ENCODE measurements at regions not wholly inside any gene's neighbourhood (a gene's known extent, or its start where the extent isn't known, plus 50 kb on each side); places are given as distances from the start of the nearest gene placed in this dataset.

DNA sequence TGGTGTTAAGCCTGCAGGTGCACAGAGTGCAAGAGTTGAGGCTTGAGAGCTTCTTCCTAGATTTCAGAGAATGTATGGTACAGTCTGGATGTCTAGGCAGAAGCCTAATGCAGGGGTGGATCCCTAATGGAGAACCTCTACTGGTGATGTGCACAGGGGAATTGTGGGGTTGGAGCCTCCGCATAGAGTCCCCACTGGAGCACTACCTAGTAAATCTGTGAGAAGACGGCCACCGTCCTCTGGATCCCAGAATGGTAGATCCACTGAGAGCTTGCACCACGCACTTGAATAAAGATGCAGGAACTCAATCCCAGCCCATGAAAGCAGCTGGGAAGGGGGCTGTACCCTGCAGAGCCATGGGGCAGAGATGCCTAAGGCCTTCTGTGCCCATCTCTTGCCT lies 699.4 kb upstream of the FAM174A start:
- Histone ChIP-seq H3K27me3 (ENCODE audit: control insufficient read depth, insufficient read depth, low read length) (no peaks in the 10 kb centered on the region), H3K27ac (ENCODE audit: low read length) (no peak overlapping the region), H3K9me3 (ENCODE audit: control insufficient read depth, insufficient read depth, low read length) (no peaks in the 10 kb centered on the region), H3K36me3 (ENCODE audit: control insufficient read depth, insufficient read depth, low read length) (no peaks in the 10 kb centered on the region), H3K4me1 (ENCODE audit: control insufficient read depth, insufficient read depth, low read length) (no peaks in the 10 kb centered on the region), H3K4me3 (ENCODE audit: low read length) (no peak overlapping the region)
- DNase-seq (ENCODE audit: low read depth, low spot score), result no peak
- no CpG with 5 or more reads among the region's 4 CpGs for WGBS (ENCODE audit: insufficient coverage, insufficient read length)

DNA sequence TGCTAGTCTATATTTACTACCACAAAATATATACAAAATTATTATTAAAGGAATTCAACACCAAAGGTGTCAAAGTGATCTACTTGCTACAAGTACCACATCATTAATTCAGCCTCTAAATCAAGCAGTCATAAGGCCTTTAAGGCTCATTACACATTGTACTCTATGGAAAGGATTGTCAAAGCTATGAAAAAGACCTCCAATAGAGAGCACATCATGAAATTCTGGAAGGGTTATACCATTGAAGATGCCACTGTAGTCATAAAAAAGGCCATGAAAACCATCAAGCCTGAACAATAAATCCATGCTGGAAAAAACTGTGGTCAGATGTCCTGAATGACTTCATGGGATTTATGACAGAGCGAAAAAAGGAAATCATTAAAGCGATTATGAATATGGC lies 708.0 kb upstream of the FAM174A start:
- no peaks in the 10 kb centered on the region for H3K36me3 ChIP-seq (ENCODE audit: control insufficient read depth, insufficient read depth, low read length)
- DNase-seq (ENCODE audit: low read depth, low spot score), result no peak

DNA sequence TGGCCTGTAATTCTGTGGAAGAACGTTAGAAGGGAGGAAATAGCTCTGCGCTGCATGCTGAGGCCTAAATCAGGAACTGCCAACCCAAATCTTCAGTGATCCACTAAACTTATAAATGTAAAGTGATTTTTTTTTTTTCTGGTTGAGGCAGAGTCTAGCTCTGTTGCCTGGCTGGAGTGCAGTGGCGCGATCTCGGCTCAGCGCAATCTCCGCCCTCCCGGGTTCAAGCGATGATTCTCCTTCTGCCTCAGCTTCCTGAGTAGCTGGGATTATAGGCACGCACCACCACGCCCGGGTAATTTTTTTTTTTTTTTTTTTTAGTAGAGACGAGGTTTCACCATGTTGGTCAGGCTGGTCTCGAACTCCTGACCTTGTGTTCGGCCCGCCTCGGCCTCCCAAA lies 717.4 kb upstream of the FAM174A start:
- Histone ChIP-seq H3K27me3 (ENCODE audit: control insufficient read depth, insufficient read depth, low read length) (no peaks in the 10 kb centered on the region), H3K9me3 (ENCODE audit: control insufficient read depth, insufficient read depth, low read length) (no peaks in the 10 kb centered on the region), H3K4me1 (ENCODE audit: control insufficient read depth, insufficient read depth, low read length) (no peaks in the 10 kb centered on the region), H3K4me3 (ENCODE audit: low read length) (no peak overlapping the region), H3K36me3 (ENCODE audit: control insufficient read depth, insufficient read depth, low read length) (no peaks in the 10 kb centered on the region), H3K27ac (ENCODE audit: low read length) (no peak overlapping the region)
- DNase-seq (ENCODE audit: low read depth, low spot score), result no peak
- no CpG with 5 or more reads among the region's 17 CpGs for whole genome bisulfite sequencing (ENCODE audit: insufficient coverage, insufficient read length)

More for the DNA sequence above, 708.0 kb upstream of the FAM174A start:
- no peaks in the 10 kb centered on the region for H3K27me3 ChIP-seq (ENCODE audit: control insufficient read depth, insufficient read depth, low read length)
- WGBS (ENCODE audit: insufficient coverage, insufficient read length), result no CpG with 5 or more reads among the region's 2 CpGs
- H3K4me3 ChIP-seq (ENCODE audit: low read length), result no peak overlapping the region
- no peaks in the 10 kb centered on the region for H3K4me1 ChIP-seq (ENCODE audit: control insufficient read depth, insufficient read depth, low read length)
- no peaks in the 10 kb centered on the region for H3K9me3 ChIP-seq (ENCODE audit: control insufficient read depth, insufficient read depth, low read length)
- no peak overlapping the region for H3K27ac ChIP-seq (ENCODE audit: low read length)

DNA sequence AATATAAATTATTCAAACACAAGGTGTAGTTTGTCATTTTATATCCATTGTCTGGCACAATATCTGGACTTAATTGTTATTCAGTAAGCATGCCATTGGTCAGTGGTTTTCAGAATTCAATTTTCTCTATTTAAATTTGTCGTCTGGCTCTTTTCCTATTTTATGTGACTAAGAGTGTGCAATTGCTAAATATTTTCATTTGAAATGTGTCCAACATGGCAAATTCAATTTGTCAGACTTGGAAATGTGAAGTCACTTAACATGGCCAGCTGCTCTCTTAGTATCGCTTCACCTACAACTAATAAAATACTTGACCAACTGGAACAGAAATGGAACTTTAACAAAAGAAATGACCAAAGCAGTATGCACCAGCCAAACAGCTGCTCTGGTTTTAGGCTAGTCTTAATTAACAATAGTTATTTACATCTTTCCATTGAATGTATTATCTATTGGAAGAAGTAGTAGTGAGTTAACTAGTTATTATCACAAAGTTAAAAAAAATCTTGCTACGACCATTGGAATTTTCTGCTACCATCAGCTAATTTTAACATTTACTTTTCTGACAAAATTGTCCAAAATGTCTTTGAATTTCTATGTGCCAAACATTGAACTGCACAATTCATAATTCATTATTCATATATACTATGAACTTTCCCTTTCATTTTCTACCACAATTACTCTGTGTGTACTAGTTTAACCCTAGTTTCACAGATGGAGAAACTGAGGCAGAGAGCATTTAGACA lies 720.7 kb upstream of the FAM174A start:
- DNase-seq (ENCODE audit: low read depth, low spot score), result no peak
- WGBS (ENCODE audit: insufficient coverage, insufficient read length), result no CpG with 5 or more reads among the region's 3 CpGs
- Histone ChIP-seq H3K9me3 (ENCODE audit: control insufficient read depth, insufficient read depth, low read length) (no peaks in the 10 kb centered on the region), H3K36me3 (ENCODE audit: control insufficient read depth, insufficient read depth, low read length) (no peaks in the 10 kb centered on the region), H3K4me3 (ENCODE audit: low read length) (no peak overlapping the region), H3K4me1 (ENCODE audit: control insufficient read depth, insufficient read depth, low read length) (no peaks in the 10 kb centered on the region), H3K27ac (ENCODE audit: low read length) (no peak overlapping the region), H3K27me3 (ENCODE audit: control insufficient read depth, insufficient read depth, low read length) (no peaks in the 10 kb centered on the region)

DNA sequence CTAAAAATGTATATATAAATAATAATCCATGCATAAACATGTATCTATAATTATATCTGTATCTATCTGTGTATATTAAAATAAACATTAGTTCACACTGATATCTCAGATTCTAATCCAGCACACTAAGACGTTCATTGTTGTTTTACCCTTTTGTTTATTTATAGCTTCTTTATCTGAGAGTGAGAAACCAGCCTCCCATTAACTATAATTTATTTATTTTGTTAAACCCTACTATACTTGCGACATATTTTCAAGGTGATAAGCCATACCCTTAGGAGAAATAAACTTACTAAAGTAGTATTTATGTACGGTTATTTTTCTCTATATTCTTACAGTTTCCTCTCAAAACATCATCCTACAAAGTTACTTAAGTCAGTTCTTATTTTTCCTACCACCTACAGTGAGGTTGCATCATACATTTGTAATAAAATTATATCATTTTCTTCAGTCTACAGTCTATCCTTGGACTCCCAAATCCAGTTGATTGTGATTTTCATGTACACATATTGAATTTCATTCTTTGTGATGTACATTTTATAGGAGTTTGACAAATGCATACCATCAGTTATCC lies 726.4 kb upstream of the FAM174A start:
- Histone ChIP-seq H3K4me3 (ENCODE audit: low read length) (no peak overlapping the region), H3K27me3 (ENCODE audit: control insufficient read depth, insufficient read depth, low read length) (no peaks in the 10 kb centered on the region), H3K4me1 (ENCODE audit: control insufficient read depth, insufficient read depth, low read length) (no peaks in the 10 kb centered on the region), H3K27ac (ENCODE audit: low read length) (no peak overlapping the region), H3K9me3 (ENCODE audit: control insufficient read depth, insufficient read depth, low read length) (no peaks in the 10 kb centered on the region), H3K36me3 (ENCODE audit: control insufficient read depth, insufficient read depth, low read length) (no peaks in the 10 kb centered on the region)
- no CpG with 5 or more reads among the region's 3 CpGs for WGBS (ENCODE audit: insufficient coverage, insufficient read length)
- no peak for DNase-seq (ENCODE audit: low read depth, low spot score)

DNA sequence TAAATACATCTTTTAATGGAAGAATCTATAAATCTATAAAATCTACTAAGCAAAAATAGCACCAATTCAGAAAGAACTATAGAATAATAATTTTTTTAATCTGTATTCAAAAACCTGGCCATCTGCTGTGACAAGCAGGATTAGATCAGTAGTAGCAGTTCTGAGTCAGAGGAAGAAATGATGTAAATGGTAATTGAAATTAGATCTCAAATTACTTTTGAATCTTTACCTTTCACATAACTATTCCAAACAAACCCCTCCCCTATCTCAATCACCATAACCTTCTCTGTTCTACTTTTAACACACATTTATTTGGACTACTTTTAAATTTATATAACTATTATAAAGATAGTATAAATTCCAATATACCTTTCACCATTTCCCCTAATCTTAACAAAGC lies 727.8 kb upstream of the FAM174A start:
- no peaks in the 10 kb centered on the region for H3K9me3 ChIP-seq (ENCODE audit: control insufficient read depth, insufficient read depth, low read length)

GRCh38 chr5:99795031-99795430 lies 740.1 kb upstream of the FAM174A start:
- no peaks in the 10 kb centered on the region for H3K27me3 ChIP-seq (ENCODE audit: control insufficient read depth, insufficient read depth, low read length)
- H3K4me3 ChIP-seq (ENCODE audit: low read length), result no peak overlapping the region
- H3K9me3 ChIP-seq (ENCODE audit: control insufficient read depth, insufficient read depth, low read length), result no peaks in the 10 kb centered on the region
- no peak overlapping the region for H3K27ac ChIP-seq (ENCODE audit: low read length)
- DNase-seq (ENCODE audit: low read depth, low spot score), result no peak
- no CpG with 5 or more reads among the region's 2 CpGs for WGBS (ENCODE audit: insufficient coverage, insufficient read length)
- no peaks in the 10 kb centered on the region for H3K4me1 ChIP-seq (ENCODE audit: control insufficient read depth, insufficient read depth, low read length)
- no peaks in the 10 kb centered on the region for H3K36me3 ChIP-seq (ENCODE audit: control insufficient read depth, insufficient read depth, low read length)

More for the DNA sequence above, 727.8 kb upstream of the FAM174A start:
- Histone ChIP-seq H3K4me3 (ENCODE audit: low read length) (no peak overlapping the region), H3K36me3 (ENCODE audit: control insufficient read depth, insufficient read depth, low read length) (no peaks in the 10 kb centered on the region), H3K27ac (ENCODE audit: low read length) (no peak overlapping the region), H3K4me1 (ENCODE audit: control insufficient read depth, insufficient read depth, low read length) (no peaks in the 10 kb centered on the region), H3K27me3 (ENCODE audit: control insufficient read depth, insufficient read depth, low read length) (no peaks in the 10 kb centered on the region)
- no peak for DNase-seq (ENCODE audit: low read depth, low spot score)

GRCh38 chr5:99788482-99788881 lies 746.7 kb upstream of the FAM174A start:
- Histone ChIP-seq H3K27me3 (ENCODE audit: control insufficient read depth, insufficient read depth, low read length) (no peaks in the 10 kb centered on the region), H3K27ac (ENCODE audit: low read length) (no peak overlapping the region), H3K36me3 (ENCODE audit: control insufficient read depth, insufficient read depth, low read length) (no peaks in the 10 kb centered on the region), H3K4me3 (ENCODE audit: low read length) (no peak overlapping the region), H3K4me1 (ENCODE audit: control insufficient read depth, insufficient read depth, low read length) (no peaks in the 10 kb centered on the region), H3K9me3 (ENCODE audit: control insufficient read depth, insufficient read depth, low read length) (no peaks in the 10 kb centered on the region)
- no CpG with 5 or more reads among the region's 2 CpGs for WGBS (ENCODE audit: insufficient coverage, insufficient read length)
- no peak for DNase-seq (ENCODE audit: low read depth, low spot score)

DNA sequence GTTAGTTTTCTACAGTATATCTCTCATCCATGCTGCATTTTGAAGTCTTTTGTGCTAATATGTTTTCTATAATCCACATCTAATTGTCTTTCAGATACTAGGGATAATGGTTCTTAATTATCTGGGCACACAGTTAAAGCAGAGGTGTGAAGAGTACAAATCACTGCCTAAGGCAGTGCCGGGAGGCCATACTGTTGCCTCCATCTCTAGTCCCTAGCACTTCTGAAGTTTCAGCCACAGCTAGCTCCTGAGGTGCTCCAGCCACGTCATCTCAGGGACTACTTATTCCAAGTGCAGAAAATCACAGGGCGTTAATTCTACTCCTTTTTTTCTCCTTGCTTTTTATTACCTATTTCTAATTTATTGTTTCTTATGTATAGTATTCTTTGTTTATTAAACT lies 760.0 kb upstream of the FAM174A start:
- no peaks in the 10 kb centered on the region for H3K4me1 ChIP-seq (ENCODE audit: control insufficient read depth, insufficient read depth, low read length)
- H3K27me3 ChIP-seq (ENCODE audit: control insufficient read depth, insufficient read depth, low read length), result no peaks in the 10 kb centered on the region
- no peaks in the 10 kb centered on the region for H3K9me3 ChIP-seq (ENCODE audit: control insufficient read depth, insufficient read depth, low read length)
- WGBS (ENCODE audit: insufficient coverage, insufficient read length), result no CpG with 5 or more reads among the region's 3 CpGs
- DNase-seq (ENCODE audit: low read depth, low spot score), result no peak
- H3K36me3 ChIP-seq (ENCODE audit: control insufficient read depth, insufficient read depth, low read length), result no peaks in the 10 kb centered on the region
- H3K27ac ChIP-seq (ENCODE audit: low read length), result no peak overlapping the region
- H3K4me3 ChIP-seq (ENCODE audit: low read length), result no peak overlapping the region

GRCh38 chr5:99773290-99773689 lies 761.9 kb upstream of the FAM174A start:
- H3K4me3 ChIP-seq (ENCODE audit: low read length), result no peak overlapping the region
- H3K9me3 ChIP-seq (ENCODE audit: control insufficient read depth, insufficient read depth, low read length), result no peaks in the 10 kb centered on the region
- H3K4me1 ChIP-seq (ENCODE audit: control insufficient read depth, insufficient read depth, low read length), result no peaks in the 10 kb centered on the region
- no peak overlapping the region for H3K27ac ChIP-seq (ENCODE audit: low read length)
- DNase-seq (ENCODE audit: low read depth, low spot score), result no peak
- H3K27me3 ChIP-seq (ENCODE audit: control insufficient read depth, insufficient read depth, low read length), result no peaks in the 10 kb centered on the region
- no CpG with 5 or more reads among the region's 1 CpG for WGBS (ENCODE audit: insufficient coverage, insufficient read length)
- no peaks in the 10 kb centered on the region for H3K36me3 ChIP-seq (ENCODE audit: control insufficient read depth, insufficient read depth, low read length)

DNA sequence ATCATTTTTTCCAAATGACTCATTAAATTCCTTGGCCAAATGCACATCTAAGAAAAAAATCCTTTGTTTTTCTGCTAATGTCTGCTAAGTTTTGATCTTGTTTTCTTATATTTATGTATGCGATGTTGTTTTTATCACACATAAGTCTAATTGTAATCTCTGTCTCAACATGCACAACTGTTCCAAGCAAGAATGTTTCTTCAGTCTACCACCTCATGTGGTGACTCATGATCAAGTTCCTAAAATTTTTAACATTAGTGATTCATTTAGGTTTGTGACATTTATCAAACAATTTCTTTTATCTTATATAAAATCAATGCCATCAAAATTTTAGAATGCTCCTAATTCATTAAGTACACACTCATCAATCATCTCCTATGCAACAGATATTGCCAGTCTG lies 763.9 kb upstream of the FAM174A start:
- DNase-seq (ENCODE audit: low read depth, low spot score), result no peak
- Histone ChIP-seq H3K27me3 (ENCODE audit: control insufficient read depth, insufficient read depth, low read length) (no peaks in the 10 kb centered on the region), H3K36me3 (ENCODE audit: control insufficient read depth, insufficient read depth, low read length) (no peaks in the 10 kb centered on the region), H3K4me1 (ENCODE audit: control insufficient read depth, insufficient read depth, low read length) (no peaks in the 10 kb centered on the region), H3K9me3 (ENCODE audit: control insufficient read depth, insufficient read depth, low read length) (no peaks in the 10 kb centered on the region), H3K4me3 (ENCODE audit: low read length) (no peak overlapping the region), H3K27ac (ENCODE audit: low read length) (no peak overlapping the region)
- no CpG with 5 or more reads among the region's 1 CpG for WGBS (ENCODE audit: insufficient coverage, insufficient read length)
